GM19395 (cell line): ENCODE measurements at regions not wholly inside any gene's neighbourhood (a gene's known extent, or its start where the extent isn't known, plus 50 kb on each side); places are given as distances from the start of the nearest gene placed in this dataset.

Experiments
- ATAC-seq: cut with Tn5 transposase; IDR thresholded peaks from one replicate; pipeline ENCODE4 v1.9.1; 2021; ENCODE audit warnings: mild to moderate bottlenecking, moderate library complexity; ENCODE audit not compliant: unreplicated experiment

- ATAC-seq: no peak
These were observed 1496.2 kb downstream of the TECRL start for GRCh38 chr4:62913065-62913464.

DNA sequence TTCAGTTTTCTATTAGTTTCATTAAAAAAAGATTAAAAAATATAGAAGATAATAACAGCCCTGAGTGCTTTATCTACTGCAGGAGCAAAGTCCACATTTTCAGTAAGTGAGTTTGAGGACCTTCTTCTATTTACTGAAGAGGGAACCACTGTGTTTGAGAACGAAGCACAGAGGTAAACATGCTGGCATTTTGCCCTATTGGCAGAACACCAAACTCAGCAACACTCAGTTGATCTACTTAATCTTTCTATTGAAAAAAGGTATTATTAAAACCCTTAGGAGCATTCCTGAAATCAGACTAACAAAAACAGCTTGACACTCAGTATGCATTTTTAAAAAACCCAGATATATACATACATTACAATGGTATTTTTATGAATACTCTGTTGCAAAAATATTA lies 1496.7 kb downstream of the TECRL start:
- no peak for ATAC-seq

GRCh38 chr4:62909238-62909637 lies 1500.0 kb downstream of the TECRL start:
- ATAC-seq: no peak

DNA sequence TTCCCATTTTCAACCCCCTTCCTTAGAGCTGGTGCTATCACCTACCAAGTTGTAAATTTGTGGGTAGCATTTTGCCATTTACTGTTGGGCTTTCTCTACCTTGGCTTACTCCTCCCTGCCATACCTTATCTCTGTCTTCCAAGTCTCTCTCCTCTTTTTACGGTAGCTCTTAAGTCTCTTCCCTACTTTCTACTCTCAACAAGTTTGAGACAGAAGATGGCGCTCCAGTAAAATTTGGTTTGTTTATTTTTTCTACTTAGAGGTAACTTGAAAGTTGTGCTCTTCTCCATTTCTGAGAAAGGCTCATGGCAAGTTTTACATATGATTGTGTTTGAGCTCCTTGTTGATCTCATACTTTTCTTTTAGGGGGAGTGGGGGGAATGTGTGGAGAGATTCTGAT lies 1508.1 kb downstream of the TECRL start:
- ATAC-seq: no peak

- no peak for ATAC-seq
These were observed 1509.4 kb downstream of the TECRL start for GRCh38 chr4:62899646-62900364.

DNA sequence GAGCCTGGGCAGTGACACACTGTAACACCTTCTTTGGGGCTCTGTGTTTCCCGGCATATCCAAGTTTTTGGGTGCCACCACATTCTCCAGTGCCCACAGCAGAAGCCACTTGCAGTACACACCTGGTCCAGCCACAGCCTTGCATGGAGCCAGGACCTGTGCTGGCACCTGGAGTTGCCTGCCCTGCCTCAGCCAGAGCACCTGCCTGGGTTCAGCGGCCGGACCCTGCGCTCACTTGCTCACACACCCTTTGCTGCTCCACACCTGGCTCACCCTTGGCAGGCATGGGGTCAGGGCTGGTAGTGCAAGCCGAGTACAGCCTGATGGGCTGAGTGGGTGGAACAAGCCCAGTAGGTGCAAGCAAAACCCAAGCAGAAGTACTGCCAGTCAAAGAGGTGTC lies 1511.1 kb downstream of the TECRL start:
- no peak for ATAC-seq

DNA sequence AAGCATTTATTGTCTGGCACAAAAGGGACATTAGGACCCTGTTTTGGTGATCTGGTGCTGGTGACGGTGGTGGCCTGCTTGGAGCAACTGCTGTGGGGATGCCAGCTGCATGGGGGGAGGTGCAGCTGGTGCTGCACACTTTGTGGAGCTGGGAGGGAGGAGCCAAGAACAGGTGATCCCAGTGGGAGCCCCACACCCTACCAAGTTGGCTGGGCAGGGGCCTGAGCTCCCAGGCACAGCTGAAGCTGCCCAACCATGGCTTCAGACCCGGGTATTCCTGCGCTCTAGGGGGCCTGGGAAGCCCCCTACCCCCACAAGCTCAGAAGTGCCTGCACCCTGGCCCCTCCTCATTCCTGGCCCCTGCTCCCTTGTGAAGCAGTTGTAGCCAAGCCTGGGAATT lies 1512.5 kb downstream of the TECRL start:
- ATAC-seq: no peak

GRCh38 chr4:62881901-62882300 lies 1527.3 kb downstream of the TECRL start:
- ATAC-seq: no peak

DNA sequence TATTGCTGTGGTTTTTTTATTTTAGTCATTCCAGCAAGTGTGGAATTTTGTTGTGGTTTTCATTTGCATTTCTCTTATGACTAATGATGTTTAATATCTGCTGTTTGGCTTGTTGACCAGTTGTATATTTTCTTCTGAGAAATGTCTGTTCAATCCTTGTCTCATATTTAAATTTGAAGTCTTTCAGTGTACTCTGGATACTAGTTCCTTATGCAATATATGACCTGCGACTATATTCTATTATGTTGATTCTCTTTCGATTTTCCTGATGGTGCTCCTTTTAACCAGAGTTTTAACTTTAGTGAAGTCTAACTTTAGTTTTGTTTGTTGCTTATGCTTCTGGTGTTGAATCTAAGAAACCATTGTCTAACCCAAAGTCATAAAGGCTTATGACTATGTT lies 1528.0 kb downstream of the TECRL start:
- no peak for ATAC-seq

DNA sequence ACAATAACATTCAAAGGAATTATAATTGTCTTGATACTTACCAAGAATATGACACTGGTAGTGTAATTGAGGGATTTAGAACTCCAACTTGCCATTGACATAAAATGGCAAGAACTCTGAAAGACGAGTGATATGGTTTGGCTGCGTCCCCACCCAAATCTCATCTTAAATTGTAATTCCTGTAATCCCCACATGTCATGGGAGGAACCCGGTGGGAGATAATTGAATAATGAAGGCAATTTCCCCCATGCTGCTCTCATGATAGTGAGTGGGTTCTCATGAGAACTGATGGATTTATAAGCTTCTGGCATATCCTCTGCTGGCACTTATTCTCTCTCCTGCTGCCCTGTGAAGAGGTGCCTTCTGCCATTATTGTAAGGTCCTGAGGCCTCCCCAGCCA lies 1536.4 kb downstream of the TECRL start:
- ATAC-seq: no peak

GRCh38 chr4:62871078-62871477 lies 1538.2 kb downstream of the TECRL start:
- ATAC-seq: no peak

DNA sequence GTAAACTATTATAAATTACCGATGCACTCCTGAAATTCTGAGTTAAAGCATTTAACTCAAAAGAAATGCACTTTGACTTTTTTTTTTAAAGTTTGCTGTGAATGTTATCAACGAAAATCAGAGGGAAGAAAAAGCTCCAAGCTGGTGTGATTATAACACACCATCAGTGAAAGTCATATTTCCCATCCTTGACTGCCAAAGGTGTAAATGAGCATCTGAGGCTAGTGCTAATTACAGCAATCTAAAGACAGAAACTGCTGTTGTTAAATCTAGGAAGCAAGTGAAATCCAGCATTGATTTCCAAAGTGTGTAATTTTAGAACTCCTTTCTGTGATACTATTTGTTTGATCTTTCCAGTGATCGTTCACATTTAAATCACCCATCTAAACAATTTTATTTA lies 1538.8 kb downstream of the TECRL start:
- no peak for ATAC-seq

DNA sequence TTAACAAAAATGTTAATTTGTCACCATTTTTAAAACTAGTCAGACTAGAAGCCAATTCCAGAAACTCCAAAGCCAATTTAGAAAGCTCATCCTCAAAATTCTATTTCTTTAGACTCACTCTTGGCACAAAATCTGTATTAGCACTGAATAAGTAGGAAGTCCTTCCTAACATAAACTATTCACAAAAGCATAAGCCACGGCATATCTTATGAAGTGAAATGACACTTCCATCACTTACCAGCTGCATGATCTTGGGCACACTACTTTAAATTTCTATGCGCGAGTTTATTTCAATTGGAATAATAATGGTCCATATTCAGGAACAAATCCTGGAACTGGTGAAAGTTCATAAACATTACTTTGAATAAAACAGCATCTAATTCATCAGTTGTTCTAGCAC lies 1544.0 kb downstream of the TECRL start:
- ATAC-seq: no peak

DNA sequence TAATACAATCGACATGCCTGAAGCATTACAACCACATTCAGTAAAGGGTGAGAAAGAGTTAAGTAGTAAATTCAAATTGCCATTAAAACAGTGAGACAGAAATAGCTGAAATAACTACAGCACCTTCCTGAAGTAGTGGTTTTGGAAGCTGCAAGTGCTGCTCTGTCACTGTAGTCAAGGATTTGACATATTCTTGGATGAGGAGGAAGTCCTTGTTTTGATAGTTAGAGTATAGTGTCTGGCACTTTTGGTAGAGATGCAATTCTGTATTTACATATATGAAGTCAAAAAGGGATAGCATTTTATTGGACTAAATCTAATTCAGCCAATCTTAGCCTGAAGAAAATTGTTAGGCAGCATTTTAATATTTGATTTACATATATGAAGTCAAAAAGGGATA lies 1559.6 kb downstream of the TECRL start:
- no peak for ATAC-seq

DNA sequence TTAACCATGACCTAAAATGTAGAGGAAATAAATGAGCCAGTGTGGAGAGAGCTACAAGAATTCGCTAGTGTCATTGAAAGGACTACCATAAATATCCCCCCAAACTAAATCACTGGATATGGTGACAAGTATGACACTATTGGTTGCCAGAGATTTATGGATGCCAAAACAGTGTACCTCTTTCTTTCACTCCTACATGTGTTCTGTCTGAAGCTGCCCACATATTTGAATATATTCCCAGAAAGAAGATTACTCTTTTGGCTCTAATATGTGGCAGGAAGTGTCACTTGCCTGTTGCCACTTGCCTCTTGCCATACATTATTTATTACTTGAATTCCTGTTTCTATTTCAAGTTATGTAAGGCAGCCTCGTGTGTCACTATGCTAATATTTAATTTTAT lies 1573.6 kb downstream of the TECRL start:
- no peak for ATAC-seq

GRCh38 chr4:62822306-62822705 lies 1586.9 kb downstream of the TECRL start:
- no peak for ATAC-seq

- ATAC-seq: no peak
These were observed 1592.7 kb downstream of the TECRL start for GRCh38 chr4:62816566-62816965.

DNA sequence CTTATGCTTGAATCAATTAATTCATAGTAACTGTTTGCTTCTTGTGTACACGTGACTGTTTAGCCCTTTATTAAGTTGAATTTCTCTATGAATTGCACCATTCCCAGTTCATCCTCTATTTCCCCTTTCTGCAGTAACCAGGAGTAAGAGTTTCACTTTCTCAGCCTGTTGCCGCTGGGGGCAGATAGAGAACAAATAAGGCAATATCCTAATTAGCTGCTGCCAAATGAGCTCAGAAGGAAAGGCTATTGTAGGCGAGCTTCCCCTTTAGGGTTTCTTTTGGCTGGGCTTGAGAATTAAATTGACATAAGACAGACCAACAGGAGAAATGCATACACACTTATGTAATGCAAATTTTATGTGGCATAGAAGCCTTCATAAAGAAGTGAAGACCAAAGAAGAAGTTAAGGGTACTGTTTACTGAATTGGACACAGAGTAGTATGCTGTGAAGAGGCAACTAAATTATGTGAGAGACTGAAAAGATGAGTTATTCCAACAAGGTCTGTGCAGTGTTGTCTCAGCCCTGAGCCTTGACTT lies 1594.7 kb downstream of the TECRL start:
- no peak for ATAC-seq

DNA sequence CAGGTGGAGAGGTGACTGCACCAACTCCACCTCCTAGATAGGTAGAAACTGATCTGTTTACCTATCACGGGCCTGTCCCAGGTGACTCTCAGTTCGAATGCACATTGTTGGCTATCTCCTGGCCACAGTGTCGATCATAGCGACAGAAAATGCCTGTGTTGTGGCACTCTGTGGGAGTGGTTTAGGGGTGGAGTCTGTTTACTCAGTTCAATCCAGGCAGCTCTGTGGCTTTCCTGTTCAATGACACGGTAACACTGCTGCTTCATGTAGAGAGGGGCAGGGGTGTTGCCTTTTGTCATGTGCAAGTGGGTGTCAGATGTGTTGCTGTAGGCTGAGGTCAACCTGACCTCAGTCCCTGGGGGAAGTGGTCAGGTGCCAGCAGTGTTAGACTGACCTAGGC lies 1602.4 kb downstream of the TECRL start:
- no peak for ATAC-seq

- no peak for ATAC-seq
These were observed 1603.9 kb downstream of the ADGRL3 start for GRCh38 chr4:62804075-62804474.

GRCh38 chr4:62797221-62797620 lies 1597.1 kb downstream of the ADGRL3 start:
- no peak for ATAC-seq

DNA sequence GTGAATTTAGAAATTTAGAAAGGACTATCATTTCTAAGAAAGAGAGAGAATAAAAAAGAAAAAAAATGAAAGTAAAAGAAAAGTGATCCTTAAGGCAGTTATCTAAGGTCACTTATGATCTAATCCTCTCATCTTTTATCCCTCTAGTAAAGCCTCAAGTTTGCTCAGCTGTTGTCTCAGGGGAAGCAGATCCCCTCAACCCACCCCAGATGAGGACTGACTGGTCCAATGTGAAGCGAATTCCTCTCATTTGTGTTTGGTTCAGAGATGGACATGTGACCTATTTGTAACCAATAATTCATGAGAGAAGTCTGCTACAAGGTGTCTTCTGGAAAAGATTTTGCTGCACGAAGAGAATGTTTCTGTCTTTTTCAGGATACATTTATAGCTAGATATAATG lies 1591.3 kb downstream of the ADGRL3 start:
- no peak for ATAC-seq

DNA sequence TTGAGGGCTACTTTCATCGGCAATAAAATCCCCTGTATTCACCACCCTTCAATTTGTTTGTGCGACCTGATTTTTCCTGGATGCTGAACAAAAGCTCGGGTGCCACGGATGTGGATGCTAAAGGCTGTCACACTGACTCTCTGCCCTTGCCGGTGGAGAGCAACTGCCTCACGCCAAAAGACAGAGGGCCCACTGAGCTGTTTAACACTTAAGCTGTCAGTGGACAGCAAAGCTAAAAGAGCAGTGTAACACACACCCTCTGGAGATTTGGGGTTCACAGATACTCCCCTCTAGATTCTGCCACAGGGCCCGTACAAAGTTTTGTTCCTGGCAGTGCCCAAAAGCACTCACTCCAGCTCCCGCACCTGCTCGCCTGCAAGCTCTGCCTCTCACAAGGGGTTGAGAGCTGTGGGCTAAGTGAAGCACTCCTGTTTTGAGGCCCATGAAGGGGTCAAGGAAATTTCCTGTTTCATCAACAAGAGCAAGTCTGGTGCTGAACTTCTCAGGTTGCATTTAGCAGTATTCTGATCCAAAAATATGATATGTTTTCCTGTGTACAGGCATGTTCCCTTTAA lies 1571.9 kb downstream of the ADGRL3 start:
- no peak for ATAC-seq
